Stomach (tissue), 4 donors: ENCODE measurements at regions not wholly inside any gene's neighbourhood (a gene's known extent, or its start where the extent isn't known, plus 50 kb on each side); places are given as distances from the start of the nearest gene placed in this dataset.

Experiments used
- CTCF ChIP-seq, 7 experiments: fragments of 450-650 bp in 4 of 7; fragments of 200-600 bp in 3 of 7; sonication (generic) in 3 of 7; IDR thresholded peaks; one replicate each; pipeline ENCODE4 v1.5.1; 2016 to 2019; ENCODE audit warnings: antibody characterized with exemption in 7 of 7, control low read depth in 2 of 7, mild to moderate bottlenecking in 1 of 7
- EP300 ChIP-seq: sonication (generic); formaldehyde crosslinking; IDR thresholded peaks from one replicate; pipeline ENCODE4 v1.6.1; 2017; ENCODE audit warnings: antibody characterized with exemption
- POLR2A ChIP-seq, 4 donors: fragments of 450-650 bp; IDR thresholded peaks; one replicate each; pipeline ENCODE4 v1.6.1; 2016; ENCODE audit warnings: antibody characterized with exemption in 4 of 4, control low read depth in 2 of 4, mild to moderate bottlenecking in 1 of 4, moderate library complexity in 1 of 4
- POLR2AphosphoS5 ChIP-seq, 3 donors: sonication (generic); formaldehyde crosslinking; IDR thresholded peaks; one replicate each; pipeline ENCODE4 v1.6.1; 2016; ENCODE audit warnings: antibody characterized with exemption in 3 of 3

GRCh38 chr1:242828828-242829227 lies 304.3 kb upstream of the PLD5 start:
- TF ChIP-seq CTCF (IDR thresholded peaks at IDR 0.05) = no peak
- TF ChIP-seq POLR2A (IDR thresholded peaks at IDR 0.05) = no peak
- TF ChIP-seq POLR2AphosphoS5 (IDR thresholded peaks at IDR 0.05) = no peak
- no peak for TF ChIP-seq EP300
